Left ventricle myocardium inferior (tissue), 1 donor: ENCODE measurements at regions not wholly inside any gene's neighbourhood (a gene's known extent, or its start where the extent isn't known, plus 50 kb on each side); places are given as distances from the start of the nearest gene placed in this dataset.

Source experiments
- DNase-seq: peaks from one replicate; pipeline ENCODE4 v3.0.0-alpha.2; 2020
- H3K27ac ChIP-seq: fragments of 200-600 bp; replicated peaks from 2 replicates; pipeline ENCODE4 v1.8.0; 2021
- H3K27me3 ChIP-seq: fragments of 200-600 bp; 2 replicates; pipeline ENCODE4 v1.8.0; 2021; ENCODE audit warnings: low read depth
- H3K36me3 ChIP-seq: fragments of 200-600 bp; 2 replicates; pipeline ENCODE4 v1.8.0; 2021
- H3K4me1 ChIP-seq: fragments of 200-600 bp; 2 replicates; pipeline ENCODE4 v1.8.0; 2021
- H3K4me3 ChIP-seq: fragments of 200-600 bp; 2 replicates; pipeline ENCODE4 v1.8.0; 2021; ENCODE audit warnings: mild to moderate bottlenecking, moderate library complexity
- H3K9me3 ChIP-seq: fragments of 200-600 bp; replicated peaks from 2 replicates; pipeline ENCODE4 v1.8.0; 2021
- intact Hi-C: fragments of 100-400 bp; cut with micrococcal nuclease; formaldehyde crosslinking; loops from one replicate; pipeline ENCODE4 v1.11.0; 2022
- TF ChIP-seq, protein P1 (sequence below): fragments of 200-600 bp; IDR thresholded peaks from 2 replicates; pipeline ENCODE4 v1.8.0; 2021; ENCODE audit warnings: antibody characterized with exemption, mild to moderate bottlenecking, borderline replicate concordance
- donor health status: DM: no; HTN: yes; CAD: no; lungs with severe emphysema.

DNA sequence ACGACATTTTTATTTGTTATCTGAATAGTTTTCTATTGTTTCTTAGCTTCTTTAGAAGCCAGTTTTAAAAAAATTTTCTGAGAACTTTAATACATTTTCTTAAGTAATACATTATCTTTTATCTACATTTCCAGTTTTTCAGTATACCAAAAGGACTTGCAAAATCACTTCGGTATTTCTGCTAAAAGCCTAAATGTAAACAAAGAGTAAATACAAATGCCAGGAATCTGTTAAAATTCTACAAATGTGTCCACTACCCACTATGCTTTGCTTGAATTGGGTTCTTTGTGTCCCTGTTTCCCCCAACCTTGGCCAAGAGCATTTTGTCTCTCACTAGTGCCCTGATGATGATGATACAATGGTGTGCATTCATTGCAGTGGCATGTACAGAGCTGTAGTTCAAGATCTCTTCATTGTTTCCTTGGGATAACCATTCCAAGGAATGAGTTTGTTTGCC lies 611.2 kb downstream of the NR2F1-AS1 start:
- peaks cover 2% of the 10 kb centered on the region for H3K27me3 ChIP-seq
- H3K36me3 ChIP-seq: no peaks in the 10 kb centered on the region
- no peak overlapping the region for H3K4me3 ChIP-seq
- intact Hi-C loops: no loop called here
- no peaks in the 10 kb centered on the region for H3K4me1 ChIP-seq
- no peak overlapping the region for H3K27ac ChIP-seq
- DNase-seq: no peak
- TF ChIP-seq, protein P1, sequence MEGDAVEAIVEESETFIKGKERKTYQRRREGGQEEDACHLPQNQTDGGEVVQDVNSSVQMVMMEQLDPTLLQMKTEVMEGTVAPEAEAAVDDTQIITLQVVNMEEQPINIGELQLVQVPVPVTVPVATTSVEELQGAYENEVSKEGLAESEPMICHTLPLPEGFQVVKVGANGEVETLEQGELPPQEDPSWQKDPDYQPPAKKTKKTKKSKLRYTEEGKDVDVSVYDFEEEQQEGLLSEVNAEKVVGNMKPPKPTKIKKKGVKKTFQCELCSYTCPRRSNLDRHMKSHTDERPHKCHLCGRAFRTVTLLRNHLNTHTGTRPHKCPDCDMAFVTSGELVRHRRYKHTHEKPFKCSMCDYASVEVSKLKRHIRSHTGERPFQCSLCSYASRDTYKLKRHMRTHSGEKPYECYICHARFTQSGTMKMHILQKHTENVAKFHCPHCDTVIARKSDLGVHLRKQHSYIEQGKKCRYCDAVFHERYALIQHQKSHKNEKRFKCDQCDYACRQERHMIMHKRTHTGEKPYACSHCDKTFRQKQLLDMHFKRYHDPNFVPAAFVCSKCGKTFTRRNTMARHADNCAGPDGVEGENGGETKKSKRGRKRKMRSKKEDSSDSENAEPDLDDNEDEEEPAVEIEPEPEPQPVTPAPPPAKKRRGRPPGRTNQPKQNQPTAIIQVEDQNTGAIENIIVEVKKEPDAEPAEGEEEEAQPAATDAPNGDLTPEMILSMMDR: no peak
- no peaks in the 10 kb centered on the region for H3K9me3 ChIP-seq

DNA sequence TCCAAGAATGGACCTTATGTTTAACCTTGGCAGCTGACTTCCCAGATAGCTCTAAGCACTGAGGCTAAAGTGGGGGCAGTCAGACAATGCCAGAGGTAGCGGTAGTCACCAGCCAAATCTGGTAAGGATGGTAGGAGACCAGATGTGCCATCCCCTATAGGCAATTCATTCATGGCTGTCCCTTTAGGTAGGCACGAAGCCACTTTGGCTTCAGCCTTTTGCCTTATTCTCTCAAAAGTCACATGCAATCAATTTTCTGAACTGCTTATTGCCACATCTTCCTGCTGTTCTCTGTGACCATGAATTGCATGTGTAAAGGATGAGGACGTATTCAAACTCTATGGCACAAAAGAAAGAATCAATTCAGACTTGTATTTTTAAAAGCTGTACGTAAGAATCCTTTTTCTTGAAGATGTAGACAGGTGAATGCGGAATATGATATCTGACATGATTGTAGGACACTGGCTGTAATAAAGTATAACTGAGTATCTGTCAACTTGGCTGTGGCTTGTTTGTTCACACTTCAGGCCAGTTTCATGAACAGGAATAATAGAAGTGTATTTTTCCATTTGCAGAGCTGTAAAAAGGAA lies 611.7 kb downstream of the NR2F1-AS1 start:
- Histone ChIP-seq H3K27ac (no peak overlapping the region), H3K9me3 (no peaks in the 10 kb centered on the region), H3K36me3 (no peaks in the 10 kb centered on the region), H3K4me3 (no peak overlapping the region), H3K27me3 (peaks cover 7% of the 10 kb centered on the region), H3K4me1 (no peaks in the 10 kb centered on the region)
- DNase-seq: no peak
- intact Hi-C loops: no loop called here
- TF ChIP-seq, protein P1: no peak

DNA sequence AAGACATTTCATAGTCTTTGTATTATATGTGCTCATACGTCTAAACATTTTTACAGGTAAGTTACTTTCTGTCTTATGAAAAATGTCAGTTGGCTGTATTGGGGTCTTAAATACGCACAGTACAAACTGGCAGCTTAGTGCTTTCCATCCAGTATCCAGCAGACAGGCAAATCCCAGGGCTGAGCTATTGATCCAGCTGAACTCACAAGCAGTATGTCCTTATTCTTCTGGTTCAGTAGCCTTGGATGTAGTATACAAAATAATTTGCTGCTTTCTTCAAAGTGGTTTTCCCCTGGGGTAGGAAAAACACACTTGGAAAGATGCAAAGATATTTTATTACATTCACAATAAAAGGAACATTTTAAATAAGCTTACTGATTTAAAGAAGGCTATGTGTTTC lies 617.2 kb downstream of the NR2F1-AS1 start:
- H3K36me3 ChIP-seq: no peaks in the 10 kb centered on the region
- intact Hi-C loops: no loop called here
- peaks cover 7% of the 10 kb centered on the region for H3K27me3 ChIP-seq
- H3K27ac ChIP-seq: no peak overlapping the region
- no peaks in the 10 kb centered on the region for H3K4me1 ChIP-seq
- no peaks in the 10 kb centered on the region for H3K9me3 ChIP-seq
- TF ChIP-seq, protein P1: no peak
- no peak for DNase-seq
- H3K4me3 ChIP-seq: no peak overlapping the region

DNA sequence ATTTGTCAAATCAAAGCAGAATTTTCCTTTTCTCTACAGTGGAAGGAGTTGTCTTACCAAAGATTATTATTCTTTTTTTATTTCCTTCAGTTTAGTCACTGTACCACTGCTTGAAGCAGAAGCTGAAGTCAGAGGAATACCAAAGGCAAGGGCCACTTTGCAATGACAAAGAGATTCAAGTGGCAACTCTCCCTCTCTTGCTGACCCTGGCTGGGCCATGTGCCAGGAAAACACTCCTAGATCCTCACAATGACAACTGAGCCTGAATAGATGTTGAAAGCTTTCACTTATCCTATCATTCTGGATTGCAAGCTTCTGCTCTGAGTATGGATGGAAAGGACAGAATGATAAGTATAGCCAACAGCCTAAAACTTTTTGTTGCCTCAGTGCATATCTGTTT lies 618.3 kb downstream of the NR2F1-AS1 start:
- no peak for DNase-seq
- Histone ChIP-seq H3K9me3 (no peaks in the 10 kb centered on the region), H3K4me1 (no peaks in the 10 kb centered on the region), H3K36me3 (no peaks in the 10 kb centered on the region), H3K4me3 (no peak overlapping the region), H3K27ac (no peak overlapping the region), H3K27me3 (peaks cover 7% of the 10 kb centered on the region)
- intact Hi-C loops: no loop called here
- TF ChIP-seq, protein P1: no peak

DNA sequence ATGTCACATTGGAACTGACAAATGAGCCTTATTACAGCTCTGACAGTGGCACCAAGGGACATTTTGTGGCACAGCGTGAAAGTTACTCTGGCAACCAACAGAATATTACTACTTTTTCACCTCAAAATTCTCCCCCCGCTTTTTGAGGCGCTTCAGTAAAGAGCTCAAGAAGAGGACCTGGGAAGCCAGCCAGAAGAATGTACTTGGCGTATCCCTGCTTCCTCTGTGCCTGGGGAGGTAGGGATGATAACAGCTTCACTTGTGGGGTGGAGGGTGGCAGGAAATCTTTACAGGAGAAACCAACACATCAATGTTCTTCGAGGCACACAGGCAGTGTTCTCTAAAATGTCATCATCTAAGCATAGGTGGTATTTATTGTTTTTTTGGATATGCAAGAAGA lies 624.1 kb downstream of the NR2F1-AS1 start:
- Histone ChIP-seq H3K4me1 (no peaks in the 10 kb centered on the region), H3K27me3 (no peaks in the 10 kb centered on the region), H3K4me3 (no peak overlapping the region), H3K9me3 (peaks cover 15% of the 10 kb centered on the region), H3K36me3 (no peaks in the 10 kb centered on the region), H3K27ac (no peak overlapping the region)
- intact Hi-C loops: no loop called here
- DNase-seq: no peak
- TF ChIP-seq, protein P1: no peak
